Bronchial epithelial cell (primary cell): ENCODE measurements at regions not wholly inside any gene's neighbourhood (a gene's known extent, or its start where the extent isn't known, plus 50 kb on each side); places are given as distances from the start of the nearest gene placed in this dataset.
"Not testable (repeated sequence)": the region's sequence is repeated elsewhere in the genome, so short reads cannot be mapped to it uniquely, and the experiment has no call there.

ENCODE experiments used
- DNase-seq: peaks from one replicate; pipeline ENCODE4 v3.0.0-alpha.2; 2010; ENCODE audit warnings: low read depth
- FAIRE-seq: peaks from 2 replicates; lab custom pipeline; 2011; peaks lifted over from hg19 to GRCh38; lab: Jason Lieb, UNC
- H3K27me3 ChIP-seq: 2 replicates; pipeline ENCODE4 v1.5.1; 2011; ENCODE audit warnings: low read length; ENCODE audit not compliant: control insufficient read depth, insufficient read depth
- H3K36me3 ChIP-seq: 2 replicates; pipeline ENCODE4 v1.5.1; 2011; ENCODE audit warnings: low read length; ENCODE audit not compliant: control insufficient read depth, insufficient read depth
- H3K4me3 ChIP-seq: 2 replicates; pipeline ENCODE4 v1.5.1; 2011; ENCODE audit warnings: mild to moderate bottlenecking, low read depth, low read length, control low read depth
- TF ChIP-seq, protein P1 (sequence below): IDR thresholded peaks from 2 replicates; pipeline ENCODE4 v1.5.1; 2011; ENCODE audit warnings: mild to moderate bottlenecking, moderate library complexity, low read length, control low read depth, inconsistent platforms; ENCODE audit not compliant: insufficient read depth, severe bottlenecking

DNA sequence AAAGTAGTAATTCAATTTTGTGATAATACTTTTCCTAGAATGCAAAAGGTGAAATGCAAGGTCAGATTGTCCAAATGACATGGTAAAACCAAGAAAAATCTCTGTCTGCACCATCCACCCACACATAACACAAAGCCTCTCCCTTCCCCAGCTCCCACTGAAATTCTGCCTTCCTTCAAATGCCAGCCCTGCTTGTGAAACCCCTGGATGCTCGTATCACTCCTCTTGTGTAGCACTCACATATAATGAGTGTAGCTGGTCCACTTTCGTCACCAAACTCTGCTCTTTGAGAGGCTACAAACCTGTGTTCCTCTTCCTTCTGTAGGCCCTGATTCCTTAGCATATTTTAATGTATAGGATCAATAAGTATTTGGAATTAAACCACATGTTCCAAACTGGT is 123.6 kb upstream of the BEND6 start:
- TF ChIP-seq, protein P1, sequence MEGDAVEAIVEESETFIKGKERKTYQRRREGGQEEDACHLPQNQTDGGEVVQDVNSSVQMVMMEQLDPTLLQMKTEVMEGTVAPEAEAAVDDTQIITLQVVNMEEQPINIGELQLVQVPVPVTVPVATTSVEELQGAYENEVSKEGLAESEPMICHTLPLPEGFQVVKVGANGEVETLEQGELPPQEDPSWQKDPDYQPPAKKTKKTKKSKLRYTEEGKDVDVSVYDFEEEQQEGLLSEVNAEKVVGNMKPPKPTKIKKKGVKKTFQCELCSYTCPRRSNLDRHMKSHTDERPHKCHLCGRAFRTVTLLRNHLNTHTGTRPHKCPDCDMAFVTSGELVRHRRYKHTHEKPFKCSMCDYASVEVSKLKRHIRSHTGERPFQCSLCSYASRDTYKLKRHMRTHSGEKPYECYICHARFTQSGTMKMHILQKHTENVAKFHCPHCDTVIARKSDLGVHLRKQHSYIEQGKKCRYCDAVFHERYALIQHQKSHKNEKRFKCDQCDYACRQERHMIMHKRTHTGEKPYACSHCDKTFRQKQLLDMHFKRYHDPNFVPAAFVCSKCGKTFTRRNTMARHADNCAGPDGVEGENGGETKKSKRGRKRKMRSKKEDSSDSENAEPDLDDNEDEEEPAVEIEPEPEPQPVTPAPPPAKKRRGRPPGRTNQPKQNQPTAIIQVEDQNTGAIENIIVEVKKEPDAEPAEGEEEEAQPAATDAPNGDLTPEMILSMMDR: no peak
- H3K36me3 ChIP-seq: no peaks in the 10 kb centered on the region
- DNase-seq: no peak
- FAIRE-seq: no peak
- H3K4me3 ChIP-seq: no peak overlapping the region
- H3K27me3 ChIP-seq: no peaks in the 10 kb centered on the region

DNA sequence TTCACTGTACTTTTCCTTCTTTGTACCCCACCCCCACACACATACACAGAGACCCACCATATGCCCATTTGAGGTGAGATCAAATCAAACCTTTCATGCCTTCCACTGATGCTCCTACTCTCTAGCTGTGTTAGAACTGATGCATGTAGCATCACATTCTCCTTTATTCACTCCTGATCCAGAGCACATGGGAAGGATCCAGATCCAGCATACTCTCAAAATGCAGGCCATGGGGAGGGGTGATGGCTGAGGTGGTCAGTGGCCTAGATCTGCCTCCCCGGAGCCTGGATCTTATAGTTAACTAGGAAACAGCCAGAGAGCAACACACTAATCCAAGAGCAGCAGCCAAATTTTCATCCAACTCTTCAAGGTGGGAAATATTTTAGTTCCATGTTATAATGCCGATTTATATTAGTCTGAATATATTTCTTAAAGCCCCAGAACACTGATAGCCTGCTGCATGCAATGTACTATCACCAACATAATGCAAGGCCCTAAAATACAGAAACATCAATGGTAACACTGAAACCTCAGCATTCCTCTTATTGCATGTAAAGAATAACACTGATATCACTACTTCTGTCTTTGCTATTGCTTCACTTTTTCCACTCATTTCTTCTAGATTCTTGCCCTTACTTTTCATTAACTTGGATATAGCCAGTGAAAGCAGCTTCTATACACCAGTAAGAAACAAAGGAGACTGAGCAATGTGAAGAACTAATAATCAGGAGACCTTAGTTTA is 126.8 kb upstream of the BEND6 start:
- Histone ChIP-seq H3K36me3 (no peaks in the 10 kb centered on the region), H3K27me3 (no peaks in the 10 kb centered on the region)
- no peak for FAIRE-seq

GRCh38 chr6:56824431-56824830 is 130.5 kb upstream of the BEND6 start:
- not testable (repeated sequence) for H3K27me3 ChIP-seq, FAIRE-seq, DNase-seq, H3K36me3 ChIP-seq, H3K4me3 ChIP-seq

More for the DNA sequence above, 126.8 kb upstream of the BEND6 start:
- H3K4me3 ChIP-seq: no peak overlapping the region
- TF ChIP-seq, protein P1: no peak
- DNase-seq: no peak

- TF ChIP-seq, protein P1: no peak
- no peak overlapping the region for H3K4me3 ChIP-seq
- no peak for FAIRE-seq
- no peaks in the 10 kb centered on the region for H3K27me3 ChIP-seq
- no peak for DNase-seq
- no peaks in the 10 kb centered on the region for H3K36me3 ChIP-seq
Observed at GRCh38 chr6:56821005-56821432, 133.9 kb upstream of the BEND6 start.

DNA sequence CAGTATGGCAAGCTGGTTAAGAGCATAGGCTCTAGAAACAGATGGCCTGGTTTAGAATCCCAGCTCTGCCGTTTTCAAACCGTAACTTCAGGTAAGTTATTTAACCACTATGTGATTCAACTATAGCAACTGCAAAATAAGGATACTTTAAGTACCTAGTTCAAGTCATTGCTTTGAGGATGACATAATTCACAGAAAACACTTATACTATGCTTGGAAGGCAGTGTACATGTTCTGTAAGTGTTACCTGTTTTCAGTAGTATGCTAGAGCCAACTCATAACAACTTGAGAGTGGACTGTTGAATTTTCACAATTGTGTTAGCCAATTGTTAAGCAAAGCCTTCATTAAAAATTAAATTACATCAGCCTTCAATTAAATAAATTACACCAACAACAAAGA is 134.8 kb upstream of the BEND6 start:
- H3K27me3 ChIP-seq: no peaks in the 10 kb centered on the region
- no peaks in the 10 kb centered on the region for H3K36me3 ChIP-seq
- DNase-seq (no peak), FAIRE-seq (no peak)
- H3K4me3 ChIP-seq: no peak overlapping the region
- TF ChIP-seq, protein P1: no peak

- FAIRE-seq (no peak), DNase-seq (no peak)
- Histone ChIP-seq H3K4me3 (no peak overlapping the region), H3K36me3 (no peaks in the 10 kb centered on the region), H3K27me3 (no peaks in the 10 kb centered on the region)
- TF ChIP-seq, protein P1: no peak
Observed at GRCh38 chr6:56819604-56820003, 135.3 kb upstream of the BEND6 start.
